ENCODE measurements at regions not wholly inside any gene's neighbourhood (a gene's known extent, or its start where the extent isn't known, plus 50 kb on each side); places are given as distances from the start of the nearest gene placed in this dataset.

- no peak overlapping the region for H3K4me3 ChIP-seq
- TF ChIP-seq, protein P1, sequence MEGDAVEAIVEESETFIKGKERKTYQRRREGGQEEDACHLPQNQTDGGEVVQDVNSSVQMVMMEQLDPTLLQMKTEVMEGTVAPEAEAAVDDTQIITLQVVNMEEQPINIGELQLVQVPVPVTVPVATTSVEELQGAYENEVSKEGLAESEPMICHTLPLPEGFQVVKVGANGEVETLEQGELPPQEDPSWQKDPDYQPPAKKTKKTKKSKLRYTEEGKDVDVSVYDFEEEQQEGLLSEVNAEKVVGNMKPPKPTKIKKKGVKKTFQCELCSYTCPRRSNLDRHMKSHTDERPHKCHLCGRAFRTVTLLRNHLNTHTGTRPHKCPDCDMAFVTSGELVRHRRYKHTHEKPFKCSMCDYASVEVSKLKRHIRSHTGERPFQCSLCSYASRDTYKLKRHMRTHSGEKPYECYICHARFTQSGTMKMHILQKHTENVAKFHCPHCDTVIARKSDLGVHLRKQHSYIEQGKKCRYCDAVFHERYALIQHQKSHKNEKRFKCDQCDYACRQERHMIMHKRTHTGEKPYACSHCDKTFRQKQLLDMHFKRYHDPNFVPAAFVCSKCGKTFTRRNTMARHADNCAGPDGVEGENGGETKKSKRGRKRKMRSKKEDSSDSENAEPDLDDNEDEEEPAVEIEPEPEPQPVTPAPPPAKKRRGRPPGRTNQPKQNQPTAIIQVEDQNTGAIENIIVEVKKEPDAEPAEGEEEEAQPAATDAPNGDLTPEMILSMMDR (conservative IDR thresholded peaks at IDR 0.05; ENCODE audit: low read depth in 2 of 2): no peak
- no peak for TF ChIP-seq ZNF114 (CRISPR knock-in tag; IDR thresholded peaks at IDR 0.05)
- no peak for TF ChIP-seq NANOG (IDR thresholded peaks at IDR 0.05; ENCODE audit: borderline replicate concordance)
- no peak for TF ChIP-seq POLR2AphosphoS5 (IDR thresholded peaks at IDR 0.05; ENCODE audit: low read depth)
- TF ChIP-seq ZNF462 (CRISPR knock-in tag; IDR thresholded peaks at IDR 0.05): no peak
- no peak for TF ChIP-seq JUNB (IDR thresholded peaks at IDR 0.05; ENCODE audit: unreplicated experiment)
- TF ChIP-seq ETS1 (IDR thresholded peaks at IDR 0.05): no peak
- no peak for TF ChIP-seq ZNF331 (CRISPR knock-in tag; IDR thresholded peaks at IDR 0.05; ENCODE audit: low read depth)
- no peak for TF ChIP-seq EZH2phosphoT487 (IDR thresholded peaks at IDR 0.05; ENCODE audit: unreplicated experiment)
- TF ChIP-seq EZH2 (IDR thresholded peaks at IDR 0.05; ENCODE audit: low read depth, unreplicated experiment): no peak
- no peak for TF ChIP-seq CREB1 (CRISPR knock-in tag; IDR thresholded peaks at IDR 0.05; ENCODE audit: low read depth)
- no peak for TF ChIP-seq REST (IDR thresholded peaks at IDR 0.05; ENCODE audit: unreplicated experiment)
- no peak for TF ChIP-seq STAT1 (IDR thresholded peaks at IDR 0.05; ENCODE audit: unreplicated experiment)
- Mint-ChIP-seq H3K27ac (no peak overlapping the region), H3K4me3 (no peak overlapping the region), H3K27me3 (ENCODE audit: insufficient read depth, low read depth, poor library complexity) (no peaks in the 10 kb centered on the region), H3K4me1 (no peaks in the 10 kb centered on the region), H3K36me3 (ENCODE audit: low read depth) (0 out of 3 replicates have a peak, but pooled peaks cover 4% of the 10 kb centered on the region), H3K9me3 (peaks cover 4% of the 10 kb centered on the region; the same call in 1 of the 3 replicates)
- H4K20me1 ChIP-seq (replicated peaks; ENCODE audit: insufficient read depth): no peaks in the 10 kb centered on the region
- no peaks in the 10 kb centered on the region for H3K27me3 ChIP-seq (ENCODE audit: insufficient read depth)
- no peaks in the 10 kb centered on the region for H3K4me1 ChIP-seq (ENCODE audit: insufficient read depth)
- no peak overlapping the region for H3K27ac ChIP-seq (ENCODE audit: low read depth)
- no peaks in the 10 kb centered on the region for H3K79me2 ChIP-seq (replicated peaks; ENCODE audit: insufficient read depth)
- peak overlapping the region; percentile 18; the same call in 1 of the 2 replicates for H2AFZ ChIP-seq
- no peak for DNase-seq (ENCODE audit: low spot score)
- H3K9me2 ChIP-seq (ENCODE audit: insufficient read depth): no peaks in the 10 kb centered on the region
- H3K36me3 ChIP-seq (ENCODE audit: insufficient read depth): no peaks in the 10 kb centered on the region
- no peak for ATAC-seq
- H3F3A ChIP-seq (replicated peaks; ENCODE audit: low read depth): no peaks in the 10 kb centered on the region
- no peak overlapping the region for H3K4me2 ChIP-seq
These were observed 324.2 kb upstream of the CNR1 start for GRCh38 chr6:88490195-88490907.
